ENCODE measurements at regions not wholly inside any gene's neighbourhood (a gene's known extent, or its start where the extent isn't known, plus 50 kb on each side); places are given as distances from the start of the nearest gene placed in this dataset.

- BruUV-seq (replicated peaks), result no TSS peak
- CTCF ChIA-PET, result interaction anchor here (0.7 kb wide), 1 partner anchor 784 kb away, joined by 3 read pairs; no protein-coding TSS in a partner anchor
- peaks cover 3% of the 10 kb centered on the region for H3K27me3 ChIP-seq (ENCODE audit: control insufficient read depth, insufficient read depth, low read length)
- no peaks in the 10 kb centered on the region for H3K9me3 ChIP-seq (ENCODE audit: control insufficient read depth, insufficient read depth, low read depth, low read length)
- H3K27ac ChIP-seq (ENCODE audit: low read length), result no peak overlapping the region
- no peak overlapping the region for H3K4me3 ChIP-seq (ENCODE audit: low read depth in 2 of 2, low read length in 2 of 2)
- DNase-seq (ENCODE audit: low read depth, low spot score) (no peak), ATAC-seq (no peak)
- H3K36me3 ChIP-seq (ENCODE audit: control insufficient read depth, insufficient read depth, low read length), result no peaks in the 10 kb centered on the region
- in situ Hi-C loops (cut with HindIII; ENCODE audit: low pct_unique_long_range_greater_than_20kb, low sequenced_read_pairs), result no loop called here
- TF ChIP-seq REST (IDR thresholded peaks at IDR 0.05; ENCODE audit: insufficient read depth in 1 of 2, low read depth in 2 of 2, low read length in 1 of 2) (no peak), POLR2AphosphoS5 (IDR thresholded peaks at IDR 0.05; ENCODE audit: low read depth, low read length) (no peak)
- intact Hi-C loops (cut with micrococcal nuclease; ENCODE audit: unreplicated experiment), result no loop called here
- no peaks in the 10 kb centered on the region for H3K4me1 ChIP-seq (ENCODE audit: control insufficient read depth, insufficient read depth, low read length)
- POLR2A ChIA-PET, result interaction anchor here (0.5 to 0.9 kb wide), 3 partner anchors 11 to 779 kb away, joined by 3 to 12 read pairs (median 4); no protein-coding TSS in a partner anchor
Measured at GRCh38 chr16:73616166-73616753, 568.3 kb upstream of the ZFHX3 start.

- no peak for TF ChIP-seq POLR2AphosphoS5 (IDR thresholded peaks at IDR 0.05; ENCODE audit: low read depth, low read length)
- no peak for TF ChIP-seq REST (IDR thresholded peaks at IDR 0.05; ENCODE audit: insufficient read depth in 1 of 2, low read depth in 2 of 2, low read length in 1 of 2)
- TF ChIP-seq SIN3A (IDR thresholded peaks at IDR 0.05; ENCODE audit: borderline replicate concordance, insufficient read depth, low read depth, low read length), result no peak
- TF ChIP-seq TCF7L2 (IDR thresholded peaks at IDR 0.05; ENCODE audit: low read depth, low read length), result no peak
- TF ChIP-seq CTCF (IDR thresholded peaks at IDR 0.05), result no peak
- H3K9me3 ChIP-seq (ENCODE audit: control insufficient read depth, insufficient read depth, low read depth, low read length), result no peaks in the 10 kb centered on the region
- peaks cover 7% of the 10 kb centered on the region for H3K27me3 ChIP-seq (ENCODE audit: control insufficient read depth, insufficient read depth, low read length)
- H3K27ac ChIP-seq (ENCODE audit: low read length), result no peak overlapping the region
- intact Hi-C loops (cut with micrococcal nuclease; ENCODE audit: unreplicated experiment) (no loop called here), in situ Hi-C loops (cut with HindIII; ENCODE audit: low pct_unique_long_range_greater_than_20kb, low sequenced_read_pairs) (no loop called here)
- ChIA-PET POLR2A (interaction anchor here (0.5 kb wide), 1 partner anchor 780 kb away, joined by 3 read pairs; no protein-coding TSS in a partner anchor), CTCF (interaction anchor here (0.7 kb wide), 1 partner anchor 783 kb away, joined by 3 read pairs; no protein-coding TSS in a partner anchor)
- ATAC-seq (no peak), DNase-seq (ENCODE audit: low read depth, low spot score) (no peak)
- H3K36me3 ChIP-seq (ENCODE audit: control insufficient read depth, insufficient read depth, low read length), result no peaks in the 10 kb centered on the region
- no peaks in the 10 kb centered on the region for H3K4me1 ChIP-seq (ENCODE audit: control insufficient read depth, insufficient read depth, low read length)
- no TSS peak for BruUV-seq (replicated peaks)
- H3K4me3 ChIP-seq (ENCODE audit: low read depth in 2 of 2, low read length in 2 of 2), result no peak overlapping the region
Measured at GRCh38 chr16:73615071-73615940, 567.4 kb upstream of the ZFHX3 start.

Measured in Panc1 (cell line).